GM12872 (cell line): ENCODE measurements at regions not wholly inside any gene's neighbourhood (a gene's known extent, or its start where the extent isn't known, plus 50 kb on each side); places are given as distances from the start of the nearest gene placed in this dataset.

Experiments used
- TF ChIP-seq, protein P1 (sequence below): IDR thresholded peaks from 3 replicates; pipeline ENCODE4 v1.5.1; 2011; ENCODE audit warnings: low read depth, mild to moderate bottlenecking, low read length, moderate library complexity; ENCODE audit not compliant: insufficient read depth

- TF ChIP-seq, protein P1, sequence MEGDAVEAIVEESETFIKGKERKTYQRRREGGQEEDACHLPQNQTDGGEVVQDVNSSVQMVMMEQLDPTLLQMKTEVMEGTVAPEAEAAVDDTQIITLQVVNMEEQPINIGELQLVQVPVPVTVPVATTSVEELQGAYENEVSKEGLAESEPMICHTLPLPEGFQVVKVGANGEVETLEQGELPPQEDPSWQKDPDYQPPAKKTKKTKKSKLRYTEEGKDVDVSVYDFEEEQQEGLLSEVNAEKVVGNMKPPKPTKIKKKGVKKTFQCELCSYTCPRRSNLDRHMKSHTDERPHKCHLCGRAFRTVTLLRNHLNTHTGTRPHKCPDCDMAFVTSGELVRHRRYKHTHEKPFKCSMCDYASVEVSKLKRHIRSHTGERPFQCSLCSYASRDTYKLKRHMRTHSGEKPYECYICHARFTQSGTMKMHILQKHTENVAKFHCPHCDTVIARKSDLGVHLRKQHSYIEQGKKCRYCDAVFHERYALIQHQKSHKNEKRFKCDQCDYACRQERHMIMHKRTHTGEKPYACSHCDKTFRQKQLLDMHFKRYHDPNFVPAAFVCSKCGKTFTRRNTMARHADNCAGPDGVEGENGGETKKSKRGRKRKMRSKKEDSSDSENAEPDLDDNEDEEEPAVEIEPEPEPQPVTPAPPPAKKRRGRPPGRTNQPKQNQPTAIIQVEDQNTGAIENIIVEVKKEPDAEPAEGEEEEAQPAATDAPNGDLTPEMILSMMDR: no peak
Measured at GRCh38 chr2:236819275-236820002, 249.8 kb downstream of the ACKR3 start.

DNA sequence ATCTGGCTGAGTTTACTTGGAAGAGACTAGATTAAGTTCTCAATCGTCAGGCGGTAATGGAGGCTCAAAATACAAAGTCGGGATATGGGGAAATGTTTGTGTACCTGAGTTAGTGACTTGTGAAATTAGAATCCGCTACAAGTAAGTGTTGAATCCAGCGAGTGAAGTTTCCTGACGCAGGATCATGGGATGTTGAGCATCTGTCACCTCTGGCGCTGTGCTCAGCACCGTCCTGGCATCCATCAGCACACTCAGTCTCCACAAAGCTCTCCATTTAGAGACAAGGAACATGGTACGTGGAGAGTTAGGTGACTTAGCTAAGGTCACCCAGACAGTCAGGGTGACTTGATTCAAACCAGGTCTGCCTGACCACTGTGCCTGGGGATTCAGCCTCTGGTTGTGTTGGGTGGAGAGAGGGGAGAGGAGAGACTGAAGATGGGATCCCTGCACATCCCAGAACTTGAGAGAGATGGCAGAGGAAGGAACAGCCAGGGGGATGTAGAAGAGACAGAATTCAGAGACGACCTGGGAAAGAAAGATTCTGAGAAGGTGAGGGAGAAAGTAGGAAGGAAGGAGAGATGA lies 251.2 kb downstream of the ACKR3 start:
- TF ChIP-seq, protein P1: no peak

DNA sequence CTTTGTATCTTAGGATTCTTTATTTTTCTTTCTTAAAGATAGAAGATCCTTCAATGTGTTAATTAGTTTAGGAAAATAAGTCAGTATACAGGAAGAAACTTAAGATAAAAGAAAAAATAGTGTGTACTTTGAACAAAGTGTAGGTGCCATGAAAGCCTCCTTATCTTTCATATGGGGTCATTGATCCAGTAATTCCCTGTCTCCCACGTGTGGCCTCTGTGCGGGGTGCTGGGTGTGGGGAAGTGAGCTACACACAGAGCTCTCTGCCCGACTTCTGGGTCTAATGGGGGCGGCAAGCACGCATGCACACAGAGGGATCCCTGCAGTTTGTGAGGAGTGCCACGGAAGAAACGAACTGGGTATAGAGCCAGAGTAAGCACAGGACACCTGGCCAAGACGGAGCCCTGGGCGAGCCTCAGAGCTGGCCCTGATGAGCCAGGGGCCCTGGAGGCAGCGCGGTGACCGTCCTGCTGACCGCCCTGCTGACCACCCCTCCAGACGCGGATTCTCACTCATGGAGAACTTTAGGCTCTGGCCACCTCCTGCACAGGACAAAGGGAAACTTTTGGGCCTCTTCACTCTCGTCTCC lies 253.5 kb downstream of the ACKR3 start:
- TF ChIP-seq, protein P1: no peak

DNA sequence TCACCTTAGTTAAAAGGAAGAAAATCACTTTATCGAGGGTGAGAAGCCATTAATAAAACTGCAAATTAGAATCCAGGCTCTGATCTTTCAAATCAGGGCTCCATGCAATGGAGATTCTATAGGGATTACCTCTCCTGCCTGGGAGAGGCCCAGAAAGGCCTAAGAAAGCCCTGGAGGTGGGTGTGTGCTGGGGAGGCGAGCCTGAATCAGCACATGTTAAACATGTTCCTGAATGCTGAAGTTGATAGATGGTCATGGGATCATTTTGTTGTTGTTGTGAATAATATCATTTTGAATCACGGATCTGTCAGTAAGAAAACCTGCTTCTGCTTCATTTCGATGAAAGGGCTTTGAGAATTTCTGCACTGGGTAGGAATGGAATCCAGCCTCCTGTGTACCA lies 254.3 kb downstream of the ACKR3 start:
- TF ChIP-seq, protein P1: no peak

GRCh38 chr2:236824836-236825235 lies 255.2 kb downstream of the ACKR3 start:
- TF ChIP-seq, protein P1: no peak

DNA sequence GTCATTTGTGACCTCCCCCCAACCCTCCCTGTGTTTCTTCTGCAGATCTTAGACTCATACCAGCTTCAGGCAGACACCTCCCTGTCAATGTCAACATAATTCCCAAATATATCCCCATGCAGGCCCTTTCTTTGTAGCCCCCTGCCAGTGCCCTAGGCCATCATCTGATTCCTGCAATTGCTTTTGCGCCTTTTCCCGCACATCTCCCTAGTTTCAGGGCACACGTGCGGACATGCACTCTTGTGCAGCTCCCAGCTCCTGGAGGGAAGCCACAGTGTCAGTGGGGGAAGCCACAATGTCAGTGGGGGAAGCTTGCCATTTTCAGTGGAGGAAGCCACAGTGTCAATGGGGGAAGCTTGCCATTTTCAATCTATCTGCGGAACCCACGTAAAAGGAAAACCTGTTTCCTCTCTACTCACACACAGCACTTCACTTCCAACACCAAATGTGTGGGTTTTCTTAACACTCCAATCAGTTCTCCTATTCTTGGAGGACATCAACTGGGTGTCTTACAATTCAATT lies 256.4 kb downstream of the ACKR3 start:
- TF ChIP-seq, protein P1: no peak

DNA sequence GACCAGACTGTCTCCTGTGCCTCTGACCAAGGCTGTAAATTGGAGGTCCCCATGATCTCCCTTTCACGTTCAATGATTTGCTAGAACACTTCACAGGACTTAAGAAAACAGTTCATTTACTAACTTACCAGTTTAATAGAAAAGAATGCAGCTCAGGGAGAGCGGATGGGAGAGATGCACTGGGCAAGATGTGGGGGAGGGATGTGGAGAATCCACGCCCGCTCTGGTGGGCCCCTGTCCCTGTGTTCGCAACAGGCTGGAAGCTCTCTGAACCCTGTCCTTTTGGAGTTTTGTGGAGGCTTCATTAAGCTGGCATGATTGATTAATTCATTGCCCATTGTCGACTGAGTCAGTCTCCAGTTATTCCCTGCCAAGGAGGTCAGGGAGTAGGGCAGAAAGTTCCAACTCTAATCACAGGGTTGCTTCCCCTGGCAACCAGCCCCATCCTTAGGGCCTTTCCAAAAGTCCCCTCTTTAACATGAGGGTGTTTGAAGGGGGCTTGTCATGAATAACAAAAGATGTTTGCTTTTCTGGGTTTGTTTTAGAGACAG lies 257.1 kb downstream of the ACKR3 start:
- TF ChIP-seq, protein P1: no peak
